Ovary (tissue), 7 donors: ENCODE measurements at regions not wholly inside any gene's neighbourhood (a gene's known extent, or its start where the extent isn't known, plus 50 kb on each side); places are given as distances from the start of the nearest gene placed in this dataset.

Experiments
- DNase-seq, 5 donors: peaks; one replicate each; pipeline ENCODE4 v3.0.0-alpha.2; 2019 to 2020
- H3K27ac ChIP-seq, 2 donors: fragments of 200-600 bp; one replicate each; pipeline versions ENCODE4 v1.5.1 to v1.8.0; 2019 to 2022
- H3K27me3 ChIP-seq: fragments of 200-600 bp; one replicate; pipeline ENCODE4 v1.8.0; 2022
- H3K36me3 ChIP-seq: fragments of 200-600 bp; sonication (generic); one replicate; pipeline ENCODE4 v1.5.1; 2019
- H3K4me1 ChIP-seq: one replicate; pipeline ENCODE4 v1.8.1; 2013; ENCODE audit warnings: mild to moderate bottlenecking, moderate library complexity; ENCODE audit not compliant: insufficient read depth
- H3K4me3 ChIP-seq: fragments of 200-600 bp; sonication (generic); one replicate; pipeline ENCODE4 v1.5.1; 2017
- H3K9me3 ChIP-seq, 2 donors: fragments of 200-600 bp in 1 of 2; sonication (generic) in 1 of 2; one replicate each; pipeline versions ENCODE4 v1.5.1 to v1.8.1; 2013 to 2019; ENCODE audit warnings: mild to moderate bottlenecking in 1 of 2, moderate library complexity in 1 of 2
- CTCF ChIP-seq, 3 donors: fragments of 450-650 bp in 2 of 3; fragments of 200-600 bp in 1 of 3; IDR thresholded peaks; one replicate each; pipeline versions ENCODE4 v1.5.1 to v1.8.0; 2016 to 2022; ENCODE audit warnings: antibody characterized with exemption in 3 of 3, mild to moderate bottlenecking in 1 of 3
- EP300 ChIP-seq: sonication (generic); formaldehyde crosslinking; IDR thresholded peaks from one replicate; pipeline ENCODE4 v1.6.1; 2017; ENCODE audit warnings: antibody characterized with exemption
- POLR2A ChIP-seq: fragments of 450-650 bp; IDR thresholded peaks from one replicate; pipeline ENCODE4 v1.6.1; 2017; ENCODE audit warnings: antibody characterized with exemption, mild to moderate bottlenecking, moderate library complexity
- WGBS, 3 donors: extraction: QIAGEN DNeasy Blood & Tissue Kit in 1 of 3; methylation state at CpG; one replicate each; pipeline versions ENCODE4 v1.1.5 to v1.1.7; 2013 to 2017; 5-methylcytosine and 5-hydroxymethylcytosine counted together
- intact Hi-C, 4 donors: fragments of 100-400 bp; cut with DNase I; formaldehyde crosslinking; loops; one replicate each; pipeline versions ENCODE4 v1.11.0 to v1.15.1; 2022 to 2023
- donor health status: DM: no; HTN: no; CAD: no; lungs with moderate emphysema.
- donor health status: DM: no; HTN: no; CAD: no.
- donor health status: Bipolar disorder and iron deficiency.
- donor health status: DM: no; HTN: no; CAD: no.
- donor health status: DM: yes; HTN: yes; CAD: no.

- no peaks in the 10 kb centered on the region for H3K36me3 ChIP-seq
- no peaks in the 10 kb centered on the region for H3K4me1 ChIP-seq
- no peaks in the 10 kb centered on the region for H3K27me3 ChIP-seq
- intact Hi-C loops: no loop called here
- no peak for TF ChIP-seq POLR2A
- TF ChIP-seq CTCF (IDR thresholded peaks at IDR 0.05): no peak
- TF ChIP-seq EP300: no peak
- H3K4me3 ChIP-seq: no peak overlapping the region
- no peak overlapping the region for H3K27ac ChIP-seq
- H3K9me3 ChIP-seq: no peaks in the 10 kb centered on the region
- DNase-seq: no peak
These were observed 404.8 kb downstream of the MAN2A1 start for GRCh38 chr5:110094548-110094947.

GRCh38 chr5:110096419-110096818 lies 406.7 kb downstream of the MAN2A1 start:
- 60 to 67% (median 61%) methylated on average over 1 of the region's 1 CpG for WGBS, 3 donors
- no peaks in the 10 kb centered on the region for H3K4me1 ChIP-seq
- no peaks in the 10 kb centered on the region for H3K36me3 ChIP-seq
- H3K4me3 ChIP-seq: no peak overlapping the region
- no peak for DNase-seq
- no peaks in the 10 kb centered on the region for H3K27me3 ChIP-seq
- no peak overlapping the region for H3K27ac ChIP-seq
- no peaks in the 10 kb centered on the region for H3K9me3 ChIP-seq
- intact Hi-C loops: no loop called here
- TF ChIP-seq EP300 (no peak), POLR2A (no peak), CTCF (IDR thresholded peaks at IDR 0.05) (no peak)

GRCh38 chr5:110099572-110099971 lies 409.8 kb downstream of the MAN2A1 start:
- Histone ChIP-seq H3K4me1 (no peaks in the 10 kb centered on the region), H3K4me3 (no peak overlapping the region), H3K9me3 (no peaks in the 10 kb centered on the region), H3K36me3 (no peaks in the 10 kb centered on the region), H3K27ac (no peak overlapping the region), H3K27me3 (no peaks in the 10 kb centered on the region)
- DNase-seq: no peak
- intact Hi-C loops: no loop called here
- TF ChIP-seq POLR2A (no peak), EP300 (no peak), CTCF (IDR thresholded peaks at IDR 0.05) (no peak)

GRCh38 chr5:110103081-110103480 lies 413.4 kb downstream of the MAN2A1 start:
- TF ChIP-seq POLR2A (no peak), EP300 (no peak), CTCF (IDR thresholded peaks at IDR 0.05) (no peak)
- WGBS, 3 donors: 78 to 96% (median 94%) methylated on average over 1 of the region's 1 CpG
- no peak for DNase-seq
- Histone ChIP-seq H3K9me3 (no peaks in the 10 kb centered on the region), H3K27ac (no peak overlapping the region), H3K4me1 (no peaks in the 10 kb centered on the region), H3K4me3 (no peak overlapping the region), H3K27me3 (no peaks in the 10 kb centered on the region), H3K36me3 (no peaks in the 10 kb centered on the region)
- intact Hi-C loops: no loop called here
